HepG2 (cell line): ENCODE measurements at regions not wholly inside any gene's neighbourhood (a gene's known extent, or its start where the extent isn't known, plus 50 kb on each side); places are given as distances from the start of the nearest gene placed in this dataset.

Source experiments
- LCORL ChIP-seq, 2 experiments: fragments of 450-650 bp in 1 of 2; sonication (generic) in 1 of 2; formaldehyde crosslinking in 1 of 2; IDR thresholded peaks; 2 replicates each; pipeline versions ENCODE4 v1.5.0 to v1.6.1; 2017 to 2020; ENCODE audit warnings: antibody characterized with exemption in 1 of 2, missing genetic modification reagents in 1 of 2
- NAIF1 ChIP-seq: sonication (generic); formaldehyde crosslinking; IDR thresholded peaks from 2 replicates; pipeline ENCODE4 v1.5.0; 2020; ENCODE audit warnings: mild to moderate bottlenecking, missing genetic modification reagents, borderline replicate concordance
- RCOR2 ChIP-seq: IDR thresholded peaks from 2 replicates; pipeline ENCODE4 v1.6.1; 2016; ENCODE audit warnings: missing biosample characterization, missing genetic modification reagents
- RORA ChIP-seq: sonication (generic); formaldehyde crosslinking; IDR thresholded peaks from 2 replicates; pipeline ENCODE4 v1.5.0; 2020; ENCODE audit warnings: mild to moderate bottlenecking, missing genetic modification reagents, moderate library complexity
- SIX1 ChIP-seq: sonication (generic); formaldehyde crosslinking; IDR thresholded peaks from 2 replicates; pipeline ENCODE4 v1.4.0; 2020; ENCODE audit warnings: missing genetic modification reagents, borderline replicate concordance
- SKI ChIP-seq: fragments of 450-650 bp; IDR thresholded peaks from one replicate; pipeline ENCODE4 v1.6.1; 2018; ENCODE audit warnings: mild to moderate bottlenecking; ENCODE audit not compliant: partially characterized antibody
- SMC3 ChIP-seq: IDR thresholded peaks from 2 replicates; pipeline ENCODE4 v1.6.1; 2011; ENCODE audit warnings: low read length, improper control_type of control experiment
- ZBTB20 ChIP-seq: sonication (generic); formaldehyde crosslinking; IDR thresholded peaks from 2 replicates; pipeline ENCODE4 v1.8.1; 2023; ENCODE audit warnings: missing genetic modification reagents, low read depth, mild to moderate bottlenecking, borderline replicate concordance
- ZFP62 ChIP-seq: sonication (generic); formaldehyde crosslinking; IDR thresholded peaks from 2 replicates; pipeline ENCODE4 v1.4.0; 2020; ENCODE audit warnings: missing genetic modification reagents
- ZNF260 ChIP-seq: sonication (generic); formaldehyde crosslinking; IDR thresholded peaks from 2 replicates; pipeline ENCODE4 v1.4.0; 2020; ENCODE audit warnings: missing genetic modification reagents, low read depth, mild to moderate bottlenecking, borderline replicate concordance
- ZNF263 ChIP-seq: sonication (generic); formaldehyde crosslinking; IDR thresholded peaks from 2 replicates; pipeline ENCODE4 v1.4.0; 2020; ENCODE audit warnings: missing genetic modification reagents
- ZNF296 ChIP-seq: sonication (generic); formaldehyde crosslinking; conservative IDR thresholded peaks from 2 replicates; pipeline ENCODE4 v1.5.0; 2020; ENCODE audit warnings: mild to moderate bottlenecking, missing genetic modification reagents
- ZNF331 ChIP-seq: sonication (generic); formaldehyde crosslinking; IDR thresholded peaks from 2 replicates; pipeline ENCODE4 v1.4.0; 2020; ENCODE audit warnings: missing genetic modification reagents
- ZNF879 ChIP-seq: sonication (generic); formaldehyde crosslinking; IDR thresholded peaks from 2 replicates; pipeline ENCODE4 v1.8.1; 2023; ENCODE audit warnings: missing genetic modification reagents
- TF ChIP-seq, protein P1 (sequence below): sonication (generic); formaldehyde crosslinking; IDR thresholded peaks from 2 replicates; pipeline ENCODE4 v1.8.1; 2023; ENCODE audit warnings: mild to moderate bottlenecking, missing genetic modification reagents
- TF ChIP-seq, protein P2 (sequence below): sonication (generic); formaldehyde crosslinking; IDR thresholded peaks from 2 replicates; pipeline ENCODE4 v1.5.0; 2020; ENCODE audit warnings: mild to moderate bottlenecking, missing genetic modification reagents, borderline replicate concordance
- TF ChIP-seq, protein P3 (sequence below): IDR thresholded peaks from 2 replicates; pipeline ENCODE4 v1.6.1; 2016
- TF ChIP-seq, protein P4 (sequence below): sonication (generic); formaldehyde crosslinking; IDR thresholded peaks from 2 replicates; pipeline ENCODE4 v1.5.1; 2020; ENCODE audit warnings: missing genetic modification reagents, mild to moderate bottlenecking, borderline replicate concordance

DNA sequence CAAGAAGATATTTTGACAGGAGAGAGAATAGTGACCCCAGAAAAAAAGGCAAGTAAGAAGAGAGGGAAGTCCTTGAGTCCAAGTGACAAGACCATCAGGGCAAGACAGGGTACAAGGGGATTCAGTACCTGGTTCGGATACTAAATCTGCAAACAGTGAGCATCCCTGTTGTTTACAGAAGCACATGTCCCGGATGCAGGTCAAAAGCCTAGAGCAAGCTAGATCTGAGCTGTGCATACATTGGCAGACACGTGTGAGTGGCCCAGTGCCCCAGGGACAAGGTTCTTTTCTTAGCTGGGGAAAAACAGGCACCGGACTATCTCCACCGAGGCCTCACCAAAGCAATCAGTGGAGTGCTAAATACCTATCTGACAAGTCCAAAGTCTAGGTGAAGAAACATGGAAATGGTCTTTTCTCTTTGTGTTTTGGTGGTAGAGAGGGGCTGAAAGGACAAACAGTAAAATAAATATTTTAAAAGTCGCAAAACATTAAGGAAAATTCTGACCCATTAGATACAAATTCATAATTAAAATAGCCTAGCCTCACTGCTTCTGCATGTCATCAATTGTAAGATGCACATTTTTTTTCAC is 165.2 kb downstream of the SUCLG1 start (continued):
- TF ChIP-seq NAIF1 (CRISPR knock-in tag), result peak; percentile 78; the same call in 1 of the 2 replicates
- TF ChIP-seq, protein P1, sequence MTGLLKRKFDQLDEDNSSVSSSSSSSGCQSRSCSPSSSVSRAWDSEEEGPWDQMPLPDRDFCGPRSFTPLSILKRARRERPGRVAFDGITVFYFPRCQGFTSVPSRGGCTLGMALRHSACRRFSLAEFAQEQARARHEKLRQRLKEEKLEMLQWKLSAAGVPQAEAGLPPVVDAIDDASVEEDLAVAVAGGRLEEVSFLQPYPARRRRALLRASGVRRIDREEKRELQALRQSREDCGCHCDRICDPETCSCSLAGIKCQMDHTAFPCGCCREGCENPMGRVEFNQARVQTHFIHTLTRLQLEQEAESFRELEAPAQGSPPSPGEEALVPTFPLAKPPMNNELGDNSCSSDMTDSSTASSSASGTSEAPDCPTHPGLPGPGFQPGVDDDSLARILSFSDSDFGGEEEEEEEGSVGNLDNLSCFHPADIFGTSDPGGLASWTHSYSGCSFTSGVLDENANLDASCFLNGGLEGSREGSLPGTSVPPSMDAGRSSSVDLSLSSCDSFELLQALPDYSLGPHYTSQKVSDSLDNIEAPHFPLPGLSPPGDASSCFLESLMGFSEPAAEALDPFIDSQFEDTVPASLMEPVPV (CRISPR knock-in tag), result no peak
- no peak for TF ChIP-seq ZNF879 (CRISPR knock-in tag)
- TF ChIP-seq SKI, result peak; percentile 78
- peak; percentile 98 for TF ChIP-seq RCOR2 (CRISPR knock-in tag)
- TF ChIP-seq, protein P2, sequence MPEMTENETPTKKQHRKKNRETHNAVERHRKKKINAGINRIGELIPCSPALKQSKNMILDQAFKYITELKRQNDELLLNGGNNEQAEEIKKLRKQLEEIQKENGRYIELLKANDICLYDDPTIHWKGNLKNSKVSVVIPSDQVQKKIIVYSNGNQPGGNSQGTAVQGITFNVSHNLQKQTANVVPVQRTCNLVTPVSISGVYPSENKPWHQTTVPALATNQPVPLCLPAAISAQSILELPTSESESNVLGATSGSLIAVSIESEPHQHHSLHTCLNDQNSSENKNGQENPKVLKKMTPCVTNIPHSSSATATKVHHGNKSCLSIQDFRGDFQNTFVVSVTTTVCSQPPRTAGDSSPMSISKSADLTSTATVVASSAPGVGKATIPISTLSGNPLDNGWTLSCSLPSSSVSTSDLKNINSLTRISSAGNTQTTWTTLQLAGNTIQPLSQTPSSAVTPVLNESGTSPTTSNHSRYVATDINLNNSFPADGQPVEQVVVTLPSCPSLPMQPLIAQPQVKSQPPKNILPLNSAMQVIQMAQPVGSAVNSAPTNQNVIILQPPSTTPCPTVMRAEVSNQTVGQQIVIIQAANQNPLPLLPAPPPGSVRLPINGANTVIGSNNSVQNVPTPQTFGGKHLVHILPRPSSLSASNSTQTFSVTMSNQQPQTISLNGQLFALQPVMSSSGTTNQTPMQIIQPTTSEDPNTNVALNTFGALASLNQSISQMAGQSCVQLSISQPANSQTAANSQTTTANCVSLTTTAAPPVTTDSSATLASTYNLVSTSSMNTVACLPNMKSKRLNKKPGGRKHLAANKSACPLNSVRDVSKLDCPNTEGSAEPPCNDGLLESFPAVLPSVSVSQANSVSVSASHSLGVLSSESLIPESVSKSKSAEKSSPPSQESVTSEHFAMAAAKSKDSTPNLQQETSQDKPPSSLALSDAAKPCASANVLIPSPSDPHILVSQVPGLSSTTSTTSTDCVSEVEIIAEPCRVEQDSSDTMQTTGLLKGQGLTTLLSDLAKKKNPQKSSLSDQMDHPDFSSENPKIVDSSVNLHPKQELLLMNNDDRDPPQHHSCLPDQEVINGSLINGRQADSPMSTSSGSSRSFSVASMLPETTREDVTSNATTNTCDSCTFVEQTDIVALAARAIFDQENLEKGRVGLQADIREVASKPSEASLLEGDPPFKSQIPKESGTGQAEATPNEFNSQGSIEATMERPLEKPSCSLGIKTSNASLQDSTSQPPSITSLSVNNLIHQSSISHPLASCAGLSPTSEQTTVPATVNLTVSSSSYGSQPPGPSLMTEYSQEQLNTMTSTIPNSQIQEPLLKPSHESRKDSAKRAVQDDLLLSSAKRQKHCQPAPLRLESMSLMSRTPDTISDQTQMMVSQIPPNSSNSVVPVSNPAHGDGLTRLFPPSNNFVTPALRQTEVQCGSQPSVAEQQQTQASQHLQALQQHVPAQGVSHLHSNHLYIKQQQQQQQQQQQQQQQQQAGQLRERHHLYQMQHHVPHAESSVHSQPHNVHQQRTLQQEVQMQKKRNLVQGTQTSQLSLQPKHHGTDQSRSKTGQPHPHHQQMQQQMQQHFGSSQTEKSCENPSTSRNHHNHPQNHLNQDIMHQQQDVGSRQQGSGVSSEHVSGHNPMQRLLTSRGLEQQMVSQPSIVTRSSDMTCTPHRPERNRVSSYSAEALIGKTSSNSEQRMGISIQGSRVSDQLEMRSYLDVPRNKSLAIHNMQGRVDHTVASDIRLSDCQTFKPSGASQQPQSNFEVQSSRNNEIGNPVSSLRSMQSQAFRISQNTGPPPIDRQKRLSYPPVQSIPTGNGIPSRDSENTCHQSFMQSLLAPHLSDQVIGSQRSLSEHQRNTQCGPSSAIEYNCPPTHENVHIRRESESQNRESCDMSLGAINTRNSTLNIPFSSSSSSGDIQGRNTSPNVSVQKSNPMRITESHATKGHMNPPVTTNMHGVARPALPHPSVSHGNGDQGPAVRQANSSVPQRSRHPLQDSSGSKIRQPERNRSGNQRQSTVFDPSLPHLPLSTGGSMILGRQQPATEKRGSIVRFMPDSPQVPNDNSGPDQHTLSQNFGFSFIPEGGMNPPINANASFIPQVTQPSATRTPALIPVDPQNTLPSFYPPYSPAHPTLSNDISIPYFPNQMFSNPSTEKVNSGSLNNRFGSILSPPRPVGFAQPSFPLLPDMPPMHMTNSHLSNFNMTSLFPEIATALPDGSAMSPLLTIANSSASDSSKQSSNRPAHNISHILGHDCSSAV (CRISPR knock-in tag), result no peak
- TF ChIP-seq ZNF331, result peak; percentile 98
- TF ChIP-seq SIX1 (CRISPR knock-in tag), result peak; percentile 74
- no peak for TF ChIP-seq RORA (CRISPR knock-in tag)
- TF ChIP-seq, protein P3, sequence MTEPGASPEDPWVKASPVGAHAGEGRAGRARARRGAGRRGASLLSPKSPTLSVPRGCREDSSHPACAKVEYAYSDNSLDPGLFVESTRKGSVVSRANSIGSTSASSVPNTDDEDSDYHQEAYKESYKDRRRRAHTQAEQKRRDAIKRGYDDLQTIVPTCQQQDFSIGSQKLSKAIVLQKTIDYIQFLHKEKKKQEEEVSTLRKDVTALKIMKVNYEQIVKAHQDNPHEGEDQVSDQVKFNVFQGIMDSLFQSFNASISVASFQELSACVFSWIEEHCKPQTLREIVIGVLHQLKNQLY (CRISPR knock-in tag), result peak; percentile 95
- TF ChIP-seq ZBTB20 (CRISPR knock-in tag), result peak; percentile 98
- TF ChIP-seq ZNF260 (CRISPR knock-in tag), result no peak
- no peak; the same call in 1 of the 2 replicates for TF ChIP-seq ZNF296
- TF ChIP-seq ZFP62 (CRISPR knock-in tag), result no peak
- peak; percentile 29; the same call in 1 of the 2 replicates for TF ChIP-seq SMC3
- TF ChIP-seq ZNF263 (CRISPR knock-in tag), result peak; percentile 75
- TF ChIP-seq, protein P4, sequence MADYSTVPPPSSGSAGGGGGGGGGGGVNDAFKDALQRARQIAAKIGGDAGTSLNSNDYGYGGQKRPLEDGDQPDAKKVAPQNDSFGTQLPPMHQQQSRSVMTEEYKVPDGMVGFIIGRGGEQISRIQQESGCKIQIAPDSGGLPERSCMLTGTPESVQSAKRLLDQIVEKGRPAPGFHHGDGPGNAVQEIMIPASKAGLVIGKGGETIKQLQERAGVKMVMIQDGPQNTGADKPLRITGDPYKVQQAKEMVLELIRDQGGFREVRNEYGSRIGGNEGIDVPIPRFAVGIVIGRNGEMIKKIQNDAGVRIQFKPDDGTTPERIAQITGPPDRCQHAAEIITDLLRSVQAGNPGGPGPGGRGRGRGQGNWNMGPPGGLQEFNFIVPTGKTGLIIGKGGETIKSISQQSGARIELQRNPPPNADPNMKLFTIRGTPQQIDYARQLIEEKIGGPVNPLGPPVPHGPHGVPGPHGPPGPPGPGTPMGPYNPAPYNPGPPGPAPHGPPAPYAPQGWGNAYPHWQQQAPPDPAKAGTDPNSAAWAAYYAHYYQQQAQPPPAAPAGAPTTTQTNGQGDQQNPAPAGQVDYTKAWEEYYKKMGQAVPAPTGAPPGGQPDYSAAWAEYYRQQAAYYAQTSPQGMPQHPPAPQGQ (CRISPR knock-in tag), result no peak; the same call in 1 of the 2 replicates
- TF ChIP-seq LCORL (IDR thresholded peaks at IDR 0.05), result 0 out of 2 replicates have a peak, but pooled peaks have one; percentile 42
- TF ChIP-seq LCORL (CRISPR knock-in tag; IDR thresholded peaks at IDR 0.05), result peak; percentile 97
